Gastrocnemius medialis (tissue), 4 donors: ENCODE measurements at regions not wholly inside any gene's neighbourhood (a gene's known extent, or its start where the extent isn't known, plus 50 kb on each side); places are given as distances from the start of the nearest gene placed in this dataset.

Source experiments
- POLR2A ChIP-seq, 2 donors: fragments of 450-650 bp; IDR thresholded peaks; one replicate each; pipeline ENCODE4 v1.6.1; 2017; ENCODE audit warnings: antibody characterized with exemption in 2 of 2, mild to moderate bottlenecking in 2 of 2, moderate library complexity in 2 of 2
- TF ChIP-seq, protein P1 (sequence below), 5 experiments: fragments of 450-650 bp in 3 of 5; fragments of 200-600 bp in 2 of 5; sonication (generic) in 2 of 5; IDR thresholded peaks in 4 of 5; conservative IDR thresholded peaks in 1 of 5; 1 replicate in 4 of 5; 2 replicates in 1 of 5; pipeline ENCODE4 v1.5.1; 2016 to 2019; ENCODE audit warnings: antibody characterized with exemption in 5 of 5, mild to moderate bottlenecking in 3 of 5, moderate library complexity in 3 of 5

GRCh38 chr20:11031300-11031699 is 357.5 kb upstream of the JAG1 start:
- no peak for TF ChIP-seq POLR2A (IDR thresholded peaks at IDR 0.05)
- TF ChIP-seq, protein P1, sequence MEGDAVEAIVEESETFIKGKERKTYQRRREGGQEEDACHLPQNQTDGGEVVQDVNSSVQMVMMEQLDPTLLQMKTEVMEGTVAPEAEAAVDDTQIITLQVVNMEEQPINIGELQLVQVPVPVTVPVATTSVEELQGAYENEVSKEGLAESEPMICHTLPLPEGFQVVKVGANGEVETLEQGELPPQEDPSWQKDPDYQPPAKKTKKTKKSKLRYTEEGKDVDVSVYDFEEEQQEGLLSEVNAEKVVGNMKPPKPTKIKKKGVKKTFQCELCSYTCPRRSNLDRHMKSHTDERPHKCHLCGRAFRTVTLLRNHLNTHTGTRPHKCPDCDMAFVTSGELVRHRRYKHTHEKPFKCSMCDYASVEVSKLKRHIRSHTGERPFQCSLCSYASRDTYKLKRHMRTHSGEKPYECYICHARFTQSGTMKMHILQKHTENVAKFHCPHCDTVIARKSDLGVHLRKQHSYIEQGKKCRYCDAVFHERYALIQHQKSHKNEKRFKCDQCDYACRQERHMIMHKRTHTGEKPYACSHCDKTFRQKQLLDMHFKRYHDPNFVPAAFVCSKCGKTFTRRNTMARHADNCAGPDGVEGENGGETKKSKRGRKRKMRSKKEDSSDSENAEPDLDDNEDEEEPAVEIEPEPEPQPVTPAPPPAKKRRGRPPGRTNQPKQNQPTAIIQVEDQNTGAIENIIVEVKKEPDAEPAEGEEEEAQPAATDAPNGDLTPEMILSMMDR (IDR thresholded peaks at IDR 0.05 in 4 of 5, conservative IDR thresholded peaks at IDR 0.05 in 1 of 5), result no peak
